Mesenteric fat pad (tissue), 1 donor: ENCODE measurements at regions not wholly inside any gene's neighbourhood (a gene's known extent, or its start where the extent isn't known, plus 50 kb on each side); places are given as distances from the start of the nearest gene placed in this dataset.
"Not testable (repeated sequence)": the region's sequence is repeated elsewhere in the genome, so short reads cannot be mapped to it uniquely, and the experiment has no call there.

Experiments used
- DNase-seq: peaks from one replicate; pipeline ENCODE4 v3.0.0-alpha.2; 2020; ENCODE audit warnings: low spot score
- donor health status: DM: yes; HTN: yes; CAD: no.

- no peak for DNase-seq
Observed at GRCh38 chr5:97478483-97478882, 295.4 kb upstream of the RIOK2 start.

GRCh38 chr5:97480313-97480712 lies 297.3 kb upstream of the RIOK2 start:
- DNase-seq = no peak

- no peak for DNase-seq
Observed at GRCh38 chr5:97488126-97488668, 305.1 kb upstream of the RIOK2 start.

GRCh38 chr5:97489010-97489840 lies 306.2 kb upstream of the RIOK2 start:
- DNase-seq = no peak

GRCh38 chr5:97494465-97494864 lies 311.4 kb upstream of the RIOK2 start:
- DNase-seq = no peak

- no peak for DNase-seq
Observed at GRCh38 chr5:97495301-97495700, 312.3 kb upstream of the RIOK2 start.

GRCh38 chr5:97496037-97496436 lies 313.0 kb upstream of the RIOK2 start:
- no peak for DNase-seq

- DNase-seq = no peak
Observed at GRCh38 chr5:97498657-97499056, 315.6 kb upstream of the RIOK2 start.

- no peak for DNase-seq
Observed at GRCh38 chr5:97499605-97500004, 316.6 kb upstream of the RIOK2 start.

GRCh38 chr5:97501286-97501964 lies 318.4 kb upstream of the RIOK2 start:
- DNase-seq = no peak

- no peak for DNase-seq
Observed at GRCh38 chr5:97501965-97502305, 318.9 kb upstream of the RIOK2 start.

- no peak for DNase-seq
Observed at GRCh38 chr5:97508864-97509263, 325.8 kb upstream of the RIOK2 start.

GRCh38 chr5:97519565-97519964 lies 336.5 kb upstream of the RIOK2 start:
- DNase-seq = not testable (repeated sequence)

- DNase-seq = not testable (repeated sequence)
Observed at GRCh38 chr5:97523336-97523735, 340.3 kb upstream of the RIOK2 start.

- DNase-seq = no peak
Observed at GRCh38 chr5:97525780-97526179, 342.7 kb upstream of the RIOK2 start.

- DNase-seq = no peak
Observed at GRCh38 chr5:97528941-97529340, 345.9 kb upstream of the RIOK2 start.

GRCh38 chr5:97529354-97529985 lies 346.4 kb upstream of the RIOK2 start:
- DNase-seq = no peak

- DNase-seq = no peak
Observed at GRCh38 chr5:97531549-97531948, 348.5 kb upstream of the RIOK2 start.

- DNase-seq = no peak
Observed at GRCh38 chr5:97534166-97534565, 351.1 kb upstream of the RIOK2 start.

- DNase-seq = no peak
Observed at GRCh38 chr5:97536683-97537082, 353.6 kb upstream of the RIOK2 start.

GRCh38 chr5:97538912-97539311 lies 355.9 kb upstream of the RIOK2 start:
- DNase-seq = no peak

- DNase-seq = no peak
Observed at GRCh38 chr5:97541864-97542263, 358.8 kb upstream of the RIOK2 start.
